ENCODE measurements at regions not wholly inside any gene's neighbourhood (a gene's known extent, or its start where the extent isn't known, plus 50 kb on each side); places are given as distances from the start of the nearest gene placed in this dataset.

- no peaks in the 10 kb centered on the region for H3K9me3 ChIP-seq
- intact Hi-C loops (cut with DNase I) = no loop called here
- H3K27me3 ChIP-seq = no peaks in the 10 kb centered on the region
- H3K4me3 ChIP-seq = no peak overlapping the region
- H3K9ac ChIP-seq (ENCODE audit: low read depth in 2 of 2, low read length in 2 of 2) = no peak overlapping the region
- TF ChIP-seq, protein P1, sequence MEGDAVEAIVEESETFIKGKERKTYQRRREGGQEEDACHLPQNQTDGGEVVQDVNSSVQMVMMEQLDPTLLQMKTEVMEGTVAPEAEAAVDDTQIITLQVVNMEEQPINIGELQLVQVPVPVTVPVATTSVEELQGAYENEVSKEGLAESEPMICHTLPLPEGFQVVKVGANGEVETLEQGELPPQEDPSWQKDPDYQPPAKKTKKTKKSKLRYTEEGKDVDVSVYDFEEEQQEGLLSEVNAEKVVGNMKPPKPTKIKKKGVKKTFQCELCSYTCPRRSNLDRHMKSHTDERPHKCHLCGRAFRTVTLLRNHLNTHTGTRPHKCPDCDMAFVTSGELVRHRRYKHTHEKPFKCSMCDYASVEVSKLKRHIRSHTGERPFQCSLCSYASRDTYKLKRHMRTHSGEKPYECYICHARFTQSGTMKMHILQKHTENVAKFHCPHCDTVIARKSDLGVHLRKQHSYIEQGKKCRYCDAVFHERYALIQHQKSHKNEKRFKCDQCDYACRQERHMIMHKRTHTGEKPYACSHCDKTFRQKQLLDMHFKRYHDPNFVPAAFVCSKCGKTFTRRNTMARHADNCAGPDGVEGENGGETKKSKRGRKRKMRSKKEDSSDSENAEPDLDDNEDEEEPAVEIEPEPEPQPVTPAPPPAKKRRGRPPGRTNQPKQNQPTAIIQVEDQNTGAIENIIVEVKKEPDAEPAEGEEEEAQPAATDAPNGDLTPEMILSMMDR (IDR thresholded peaks at IDR 0.05) = no peak
- H3K4me1 ChIP-seq = no peaks in the 10 kb centered on the region
- H3K36me3 ChIP-seq = no peaks in the 10 kb centered on the region
- DNase-seq = no peak
- no peak overlapping the region for H3K27ac ChIP-seq
Measured at GRCh38 chr2:83915381-83915780, 543.7 kb downstream of the SUCLG1 start.

GRCh38 chr2:83908750-83909149 is 550.3 kb downstream of the SUCLG1 start:
- no peaks in the 10 kb centered on the region for H3K9me3 ChIP-seq

DNA sequence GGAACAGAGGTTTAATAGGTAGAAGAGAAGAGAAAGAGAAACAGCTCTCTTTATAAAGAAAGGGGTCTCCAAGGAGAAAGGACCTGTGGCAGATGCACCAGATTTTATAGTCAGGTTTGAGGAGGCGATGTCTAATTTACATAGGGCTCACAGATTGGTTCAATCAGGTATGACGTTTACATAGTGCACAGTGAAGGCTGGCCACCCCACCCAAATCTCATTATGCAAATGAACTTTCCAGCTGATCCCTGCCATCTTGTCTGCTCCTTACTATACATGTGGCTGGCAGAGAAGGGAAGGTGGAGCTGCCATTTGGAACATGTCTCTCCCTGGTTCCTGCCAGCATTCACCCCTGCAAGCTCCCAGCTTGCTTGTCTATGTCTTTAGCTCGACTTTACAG is 557.8 kb downstream of the SUCLG1 start:
- no peaks in the 10 kb centered on the region for H3K4me1 ChIP-seq
- intact Hi-C loops (cut with DNase I) = no loop called here
- no peak overlapping the region for H3K4me3 ChIP-seq
- TF ChIP-seq, protein P1 (IDR thresholded peaks at IDR 0.05) = no peak
- H3K9ac ChIP-seq (ENCODE audit: low read depth in 2 of 2, low read length in 2 of 2) = no peak overlapping the region
- no peak for DNase-seq
- H3K27ac ChIP-seq = no peak overlapping the region
- no peaks in the 10 kb centered on the region for H3K9me3 ChIP-seq
- no peaks in the 10 kb centered on the region for H3K36me3 ChIP-seq
- no peaks in the 10 kb centered on the region for H3K27me3 ChIP-seq

More at GRCh38 chr2:83908750-83909149, 550.3 kb downstream of the SUCLG1 start:
- no peaks in the 10 kb centered on the region for H3K27me3 ChIP-seq
- TF ChIP-seq, protein P1 (IDR thresholded peaks at IDR 0.05) = no peak
- no peaks in the 10 kb centered on the region for H3K36me3 ChIP-seq
- no peak overlapping the region for H3K4me3 ChIP-seq
- no peak overlapping the region for H3K9ac ChIP-seq (ENCODE audit: low read depth in 2 of 2, low read length in 2 of 2)
- DNase-seq = no peak
- H3K4me1 ChIP-seq = no peaks in the 10 kb centered on the region
- no peak overlapping the region for H3K27ac ChIP-seq
- intact Hi-C loops (cut with DNase I) = no loop called here

DNA sequence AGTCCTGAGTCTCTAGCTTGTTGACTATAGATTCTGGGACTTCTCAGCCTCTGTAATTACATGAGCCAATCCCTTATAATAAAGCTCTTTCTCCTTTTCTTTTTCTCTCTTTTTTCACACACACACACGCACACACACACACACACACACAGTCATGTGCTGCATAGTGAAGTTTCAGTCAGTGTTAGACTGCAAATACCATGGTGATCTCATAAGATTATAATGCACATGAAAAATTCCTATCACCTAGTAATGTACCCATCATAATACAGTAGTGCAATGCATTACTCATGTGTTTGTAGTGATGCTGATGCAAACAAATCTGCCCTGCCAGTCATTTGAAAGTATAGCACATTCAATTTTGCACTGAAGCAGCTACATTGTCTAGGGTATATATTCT is 558.2 kb downstream of the SUCLG1 start:
- no peak for DNase-seq
- H3K36me3 ChIP-seq = no peaks in the 10 kb centered on the region
- H3K4me3 ChIP-seq = no peak overlapping the region
- no peaks in the 10 kb centered on the region for H3K27me3 ChIP-seq
- no peaks in the 10 kb centered on the region for H3K4me1 ChIP-seq
- intact Hi-C loops (cut with DNase I) = no loop called here
- no peaks in the 10 kb centered on the region for H3K9me3 ChIP-seq
- no peak overlapping the region for H3K9ac ChIP-seq (ENCODE audit: low read depth in 2 of 2, low read length in 2 of 2)
- no peak overlapping the region for H3K27ac ChIP-seq
- TF ChIP-seq, protein P1 (IDR thresholded peaks at IDR 0.05) = no peak

GRCh38 chr2:83899271-83899670 is 559.8 kb downstream of the SUCLG1 start:
- TF ChIP-seq, protein P1 (IDR thresholded peaks at IDR 0.05) = no peak
- H3K36me3 ChIP-seq = no peaks in the 10 kb centered on the region
- intact Hi-C loops (cut with DNase I) = no loop called here
- no peak overlapping the region for H3K27ac ChIP-seq
- no peaks in the 10 kb centered on the region for H3K4me1 ChIP-seq
- no peak overlapping the region for H3K4me3 ChIP-seq
- no peak for DNase-seq
- no peak overlapping the region for H3K9ac ChIP-seq (ENCODE audit: low read depth in 2 of 2, low read length in 2 of 2)
- H3K9me3 ChIP-seq = no peaks in the 10 kb centered on the region
- no peaks in the 10 kb centered on the region for H3K27me3 ChIP-seq

DNA sequence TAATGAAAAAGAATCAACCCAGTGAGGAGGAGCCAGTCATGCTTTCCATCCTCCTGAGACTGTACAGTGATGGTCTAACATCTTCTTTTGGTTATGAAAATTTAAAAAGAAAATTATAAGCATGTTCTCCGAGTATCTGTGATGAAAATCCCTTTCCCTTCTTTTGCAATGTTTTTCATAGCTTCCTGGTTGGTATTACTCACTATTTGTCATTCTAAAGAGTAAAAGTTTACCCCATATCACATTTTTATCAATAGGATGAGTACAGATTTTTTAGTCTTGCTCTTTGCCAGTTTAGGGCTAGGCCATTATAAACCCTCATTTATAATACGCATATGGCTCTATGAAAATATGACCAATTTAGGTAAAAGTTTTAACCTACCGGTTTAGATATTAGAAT is 564.1 kb downstream of the SUCLG1 start:
- Histone ChIP-seq H3K27me3 (no peaks in the 10 kb centered on the region), H3K36me3 (no peaks in the 10 kb centered on the region), H3K9me3 (no peaks in the 10 kb centered on the region), H3K4me1 (no peaks in the 10 kb centered on the region), H3K4me3 (no peak overlapping the region), H3K27ac (no peak overlapping the region), H3K9ac (ENCODE audit: low read depth in 2 of 2, low read length in 2 of 2) (no peak overlapping the region)
- intact Hi-C loops (cut with DNase I) = no loop called here
- TF ChIP-seq, protein P1 (IDR thresholded peaks at IDR 0.05) = no peak
- DNase-seq = no peak
